ENCODE measurements at regions not wholly inside any gene's neighbourhood (a gene's known extent, or its start where the extent isn't known, plus 50 kb on each side); places are given as distances from the start of the nearest gene placed in this dataset.
"Not testable (repeated sequence)": the region's sequence is repeated elsewhere in the genome, so short reads cannot be mapped to it uniquely, and the experiment has no call there.

DNA sequence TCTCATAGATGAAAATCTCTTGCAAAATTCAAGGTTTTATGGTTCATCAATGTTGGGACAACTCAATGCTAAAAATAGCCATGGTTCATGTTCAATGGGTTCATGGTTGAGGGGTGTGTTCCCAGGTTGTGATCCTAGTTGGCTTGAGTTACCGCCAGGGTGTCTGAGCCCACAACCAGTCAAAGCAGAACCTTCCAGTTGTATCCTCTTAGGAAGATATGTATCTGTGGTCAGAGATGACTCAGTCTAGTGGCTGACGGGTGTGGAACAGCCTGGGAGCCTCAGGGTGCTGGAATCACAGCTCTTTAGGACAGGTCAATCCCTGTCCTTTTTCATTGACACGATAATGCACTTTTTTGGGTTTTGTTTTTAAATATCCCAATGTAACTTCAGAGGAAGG is 192.3 kb upstream of the NR3C2 start:
- DNase-seq: no peak

DNA sequence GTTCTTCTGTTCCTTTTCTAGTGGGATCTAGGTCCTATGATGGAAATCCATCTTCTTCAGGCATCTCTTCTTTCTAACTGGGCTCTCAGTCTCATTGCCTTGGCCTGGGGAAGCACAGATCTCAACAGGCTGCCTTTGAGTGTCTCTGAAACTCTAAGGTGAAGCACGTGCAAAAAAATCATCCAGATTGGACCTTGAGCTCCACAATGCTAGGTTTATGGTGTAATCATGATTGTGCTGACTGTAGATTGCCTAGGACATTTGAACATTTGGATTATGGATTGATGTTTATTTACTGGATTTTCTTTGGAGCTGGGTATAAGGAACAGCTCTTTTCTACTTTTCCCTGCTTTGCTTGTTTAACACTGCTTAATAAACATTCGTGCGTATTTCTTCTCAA is 191.5 kb upstream of the NR3C2 start:
- no peak for DNase-seq

DNA sequence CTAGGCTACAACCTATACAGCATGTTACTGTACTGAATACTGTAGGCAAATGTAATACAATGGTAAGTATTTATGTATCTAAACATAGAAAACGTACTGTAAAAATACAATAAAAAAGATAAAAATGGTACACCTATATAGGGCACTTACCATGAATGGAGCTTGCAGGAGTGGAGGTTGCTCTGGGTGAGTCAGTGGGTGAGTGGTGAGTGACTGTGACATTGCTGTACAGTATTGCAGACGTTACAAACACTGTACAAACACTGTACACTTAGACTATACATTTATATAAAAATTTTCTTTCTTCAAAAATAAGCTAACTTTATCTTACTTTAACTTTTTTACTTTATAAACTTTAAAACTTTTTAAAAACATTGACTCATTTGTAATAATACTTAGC is 190.3 kb upstream of the NR3C2 start:
- no peak for DNase-seq

DNA sequence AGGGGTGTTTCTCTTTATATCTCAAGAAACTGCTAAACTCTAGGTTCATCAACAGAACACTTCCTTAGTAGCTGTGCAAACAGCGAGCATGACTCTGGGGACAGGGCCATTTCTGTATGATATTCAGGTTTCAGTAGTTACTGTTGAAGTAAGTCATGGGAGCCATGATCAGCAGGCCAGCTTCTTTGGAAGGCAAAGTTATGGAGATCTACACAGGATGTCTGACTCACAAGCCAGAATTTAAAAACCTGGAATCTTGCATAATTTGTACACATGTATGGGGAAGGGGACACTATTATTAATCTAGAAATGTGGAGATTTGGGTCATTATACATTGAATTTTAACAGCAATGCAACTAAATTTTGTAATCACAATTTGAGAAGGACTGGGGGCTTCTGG is 187.8 kb upstream of the NR3C2 start:
- no peak for DNase-seq

DNA sequence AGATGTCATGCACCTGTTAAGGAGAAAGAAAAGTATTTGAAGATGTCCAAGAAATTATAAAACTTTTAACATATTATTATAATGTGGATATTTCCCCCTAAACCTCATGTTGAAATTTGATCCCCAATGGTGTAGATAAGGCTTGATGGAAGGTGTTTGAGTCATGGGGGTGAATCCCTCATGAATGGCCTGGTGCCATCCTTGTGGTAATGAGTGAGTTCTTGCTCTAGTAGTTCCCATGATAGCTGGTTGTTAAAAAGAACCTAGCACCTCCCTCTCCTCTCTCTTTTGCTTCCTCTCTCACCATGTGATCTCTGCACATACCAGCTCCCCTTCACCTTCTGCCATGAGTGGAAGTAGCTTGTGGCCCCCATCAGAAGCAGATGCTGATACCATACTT is 176.6 kb upstream of the NR3C2 start:
- no peak for DNase-seq

DNA sequence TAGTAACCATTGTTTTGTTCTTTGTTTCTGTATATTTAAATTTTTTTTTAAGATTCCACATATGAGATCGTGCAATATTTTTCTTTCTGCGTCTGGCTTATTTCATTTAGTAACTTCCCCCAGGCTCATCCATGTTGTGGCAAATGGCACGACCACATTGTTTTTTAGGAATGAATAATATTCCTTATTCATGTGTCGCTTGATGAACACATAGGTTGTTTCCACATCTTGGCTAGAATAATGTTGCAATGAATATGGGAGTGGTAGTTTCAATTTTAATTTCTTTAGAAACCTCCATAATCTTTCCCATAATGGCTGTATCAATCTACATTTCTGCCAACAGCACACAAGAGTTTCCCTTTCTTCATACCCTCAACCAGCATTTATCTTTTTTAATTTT is 166.8 kb upstream of the NR3C2 start:
- no peak for DNase-seq

DNA sequence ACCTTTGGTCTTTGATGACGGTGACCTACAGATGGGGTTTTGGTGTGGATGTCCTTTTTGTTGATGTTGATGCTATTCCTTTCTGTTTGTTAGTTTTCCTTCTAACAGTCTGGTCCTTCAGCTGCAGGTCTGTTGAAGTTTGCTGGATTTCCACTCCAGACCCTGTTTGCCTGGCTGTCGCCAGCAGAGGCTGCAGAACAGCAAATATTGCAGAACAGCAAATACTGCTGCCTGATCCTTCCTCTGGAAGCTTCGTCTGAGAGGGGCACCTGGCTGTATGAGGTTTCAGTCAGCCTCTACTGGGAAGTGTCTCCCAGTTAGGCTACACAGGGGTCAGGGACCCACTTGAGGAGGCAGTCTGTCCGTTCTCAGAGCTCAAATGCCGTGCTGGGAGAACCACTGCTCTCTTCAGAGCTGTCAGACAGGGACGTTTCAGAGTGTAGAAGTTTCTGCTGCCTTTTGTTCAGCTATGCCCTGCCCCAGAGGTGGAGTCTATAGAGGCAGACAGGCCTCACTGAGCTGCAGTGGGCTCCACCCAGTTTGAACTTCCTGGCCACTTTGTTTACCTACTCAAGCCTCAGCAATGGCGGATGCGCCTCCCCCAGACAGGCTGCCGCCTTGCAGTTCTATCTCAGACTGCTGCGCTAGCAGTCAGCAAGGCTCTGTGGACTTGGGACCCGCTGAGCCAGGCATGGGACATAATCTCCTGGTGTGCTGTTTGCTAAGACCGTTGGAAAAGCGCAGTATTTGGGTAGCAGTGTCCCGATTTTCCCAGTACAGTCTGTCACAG is 156.4 kb upstream of the NR3C2 start:
- DNase-seq: not testable (repeated sequence)

DNA sequence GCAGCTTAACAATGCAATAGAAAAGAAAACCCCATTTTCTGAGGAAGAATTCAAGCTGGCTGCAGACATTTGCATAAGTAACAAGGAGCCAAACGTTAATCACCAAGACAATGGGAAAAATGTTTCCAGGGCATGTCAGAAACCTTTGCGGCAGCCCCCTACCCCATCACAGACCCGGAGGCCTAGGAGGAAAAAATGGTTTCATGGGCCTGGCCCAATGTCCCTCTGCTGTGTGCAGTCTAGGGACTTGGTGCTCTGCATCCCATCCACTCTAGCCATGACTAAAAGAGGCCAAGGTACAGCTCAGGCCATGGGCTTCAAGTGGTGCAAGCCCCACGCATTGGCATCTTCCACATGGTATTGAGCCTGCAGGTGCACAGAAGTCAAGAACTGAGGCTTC is 147.0 kb upstream of the NR3C2 start:
- DNase-seq: no peak

DNA sequence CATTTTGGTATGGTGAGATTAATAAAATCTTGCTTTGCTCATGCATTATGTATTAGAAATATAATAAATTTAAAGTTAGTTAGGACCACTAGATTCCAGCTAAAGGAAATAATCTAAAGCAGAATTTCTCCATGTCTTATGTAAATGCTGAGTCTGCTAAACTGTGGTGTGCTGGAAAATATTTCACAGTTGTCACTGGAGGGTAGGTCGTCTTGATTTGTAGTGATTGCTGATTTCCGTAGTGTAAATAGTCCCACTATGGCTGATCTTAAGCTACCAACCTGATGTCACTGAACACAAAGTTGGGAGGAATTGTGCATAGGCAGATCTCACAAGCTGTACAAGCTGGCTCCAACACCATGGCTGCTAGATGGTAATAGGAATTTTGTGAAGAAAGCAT is 133.4 kb upstream of the NR3C2 start:
- no peak for DNase-seq

DNA sequence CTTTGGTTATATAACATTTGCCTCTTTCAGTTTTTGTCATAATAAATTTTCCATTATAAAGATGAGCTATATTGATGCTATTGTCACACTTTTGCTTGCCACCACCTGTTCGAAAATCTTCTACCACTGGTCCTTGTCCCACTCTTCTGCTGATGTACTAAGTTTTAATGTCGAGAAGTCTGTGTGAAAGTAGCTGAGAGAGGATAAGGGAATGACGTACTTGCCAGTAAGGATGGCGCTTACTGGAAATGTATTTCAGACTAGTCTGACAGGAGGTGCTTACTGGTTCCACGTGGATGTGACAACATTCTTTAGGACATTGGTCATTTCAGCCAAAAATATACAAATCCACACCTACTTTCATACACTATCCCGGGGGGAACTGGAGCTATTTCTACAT is 132.7 kb upstream of the NR3C2 start:
- no peak for DNase-seq

DNA sequence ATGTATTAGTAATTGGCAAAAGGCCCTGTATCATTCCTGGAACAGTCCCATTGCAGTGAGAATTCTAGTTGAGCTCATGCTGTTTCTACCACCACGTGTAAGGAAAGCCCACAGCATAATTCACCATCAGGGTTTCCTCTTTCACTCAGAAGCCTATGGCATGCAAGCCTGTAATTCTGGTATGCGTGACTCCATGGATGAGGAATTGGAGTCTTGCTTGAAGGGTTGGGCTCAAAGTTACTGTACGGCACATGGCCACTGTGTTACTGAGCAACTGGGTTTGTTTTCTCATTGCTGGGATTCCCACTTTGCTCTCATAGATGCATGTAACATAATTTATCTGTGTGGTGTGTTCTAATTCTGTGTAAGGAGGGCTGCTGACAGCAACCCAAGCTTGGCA is 132.3 kb upstream of the NR3C2 start:
- DNase-seq: no peak

DNA sequence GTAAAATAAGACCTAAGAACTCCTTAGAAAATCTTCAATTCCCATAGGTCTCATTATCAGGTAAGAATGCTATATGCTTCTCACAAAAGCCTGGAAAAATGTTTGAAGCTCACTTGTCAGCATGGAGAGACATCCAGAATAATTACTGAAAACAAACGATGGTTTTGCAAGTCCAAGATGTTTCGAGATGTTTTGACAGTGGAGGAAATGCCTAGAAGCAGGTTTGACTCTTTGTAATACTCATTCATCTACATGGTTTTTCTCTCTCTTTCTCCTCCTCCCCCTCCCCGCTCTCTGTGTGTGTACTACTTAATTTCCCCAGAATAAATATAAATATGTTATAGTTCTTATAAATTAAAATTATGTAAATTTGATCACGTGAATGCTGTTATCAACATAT is 131.9 kb upstream of the NR3C2 start:
- DNase-seq: no peak

DNA sequence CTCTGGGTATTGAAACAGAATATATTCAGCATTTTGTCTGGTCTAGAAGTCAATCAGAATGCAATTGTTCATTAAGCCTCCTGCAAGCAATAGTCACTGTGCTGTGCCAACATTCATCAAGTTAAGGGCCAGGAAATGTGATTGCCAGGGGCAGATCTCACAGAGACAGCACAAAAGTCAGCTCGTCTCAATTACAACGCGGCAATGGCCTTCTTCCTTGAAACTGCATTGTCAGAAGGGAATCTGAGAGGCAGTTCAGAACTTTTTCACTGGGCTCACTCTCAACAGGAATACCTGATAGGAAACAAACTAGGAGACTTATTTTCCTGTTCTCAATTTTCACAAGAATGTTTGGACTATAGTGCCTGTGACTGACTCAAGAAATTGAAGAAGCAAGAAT is 131.1 kb upstream of the NR3C2 start:
- no peak for DNase-seq

DNA sequence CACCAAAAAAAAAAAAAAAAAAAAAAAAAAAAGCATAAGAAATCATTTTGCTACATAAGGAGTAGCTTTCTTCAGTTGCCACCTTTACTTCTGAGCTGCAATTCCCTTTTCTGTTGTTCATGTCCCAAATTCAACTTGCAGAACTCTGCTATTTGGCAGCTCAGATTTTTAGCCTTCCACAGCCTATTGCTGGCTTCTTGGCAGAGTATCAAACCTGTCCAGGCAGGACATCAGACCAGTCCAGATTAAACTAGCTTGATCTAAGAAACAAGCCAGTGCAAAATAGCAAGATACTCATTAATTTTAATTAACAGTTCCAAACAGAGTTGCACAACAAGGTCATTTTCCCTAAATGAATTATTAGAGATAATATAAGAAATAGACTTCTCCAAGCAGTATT is 123.6 kb upstream of the NR3C2 start:
- no peak for DNase-seq

DNA sequence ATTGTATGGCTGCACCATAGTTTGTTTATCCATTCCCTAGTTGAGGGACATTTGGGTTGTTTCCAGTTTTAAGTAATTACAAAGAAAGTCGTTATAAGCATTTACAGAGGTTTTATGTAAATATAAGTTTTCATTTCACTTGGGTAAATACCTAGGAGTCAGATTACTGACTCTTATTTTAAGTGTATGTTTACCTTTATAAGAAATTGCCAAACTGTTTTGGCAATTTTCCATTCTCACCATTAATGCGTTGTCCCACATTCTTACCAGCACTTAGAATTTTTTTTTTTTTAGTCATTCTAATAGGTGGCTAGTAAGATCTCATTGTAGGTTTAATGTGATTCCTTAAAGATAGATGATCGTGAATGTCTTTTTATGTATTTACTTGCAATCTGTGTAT is 121.5 kb upstream of the NR3C2 start:
- DNase-seq: no peak

DNA sequence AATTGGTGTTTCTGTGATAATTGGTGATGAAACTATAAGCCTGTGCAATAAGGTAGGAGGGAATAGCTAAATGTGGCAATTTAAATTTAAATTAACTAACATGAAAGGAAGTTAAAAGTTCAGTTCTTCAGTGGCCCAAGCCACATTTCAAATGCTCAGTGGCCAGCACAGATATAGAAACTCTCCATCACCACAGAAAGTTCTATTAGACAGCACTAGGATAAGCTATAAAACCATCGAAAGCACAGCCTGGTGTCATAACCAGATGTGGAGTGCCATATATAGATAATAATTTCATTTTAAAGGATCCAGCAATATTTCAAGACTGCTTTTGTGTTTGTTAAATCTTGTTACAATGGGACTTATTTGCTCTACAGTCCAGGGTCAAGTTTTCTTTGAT is 119.3 kb upstream of the NR3C2 start:
- DNase-seq: no peak

DNA sequence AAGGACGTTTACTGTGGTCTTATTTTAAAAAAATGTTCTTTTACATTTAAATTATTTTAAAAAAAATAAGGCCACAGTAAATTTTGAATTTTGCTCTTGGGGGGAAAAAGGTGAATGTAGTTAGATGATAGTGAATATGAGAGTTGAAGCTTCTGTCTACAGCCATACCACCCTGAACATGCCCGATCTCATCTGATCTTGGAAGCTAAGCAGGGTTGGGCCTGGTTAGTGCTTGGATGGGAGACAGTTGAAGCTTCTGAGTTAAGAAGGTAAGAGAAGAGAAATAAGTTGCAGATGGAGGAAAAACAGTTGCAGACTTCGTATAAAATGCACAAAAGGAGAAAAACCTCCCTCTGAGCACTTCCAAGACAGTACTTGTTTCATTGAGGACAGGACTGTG is 115.6 kb upstream of the NR3C2 start:
- DNase-seq: no peak

DNA sequence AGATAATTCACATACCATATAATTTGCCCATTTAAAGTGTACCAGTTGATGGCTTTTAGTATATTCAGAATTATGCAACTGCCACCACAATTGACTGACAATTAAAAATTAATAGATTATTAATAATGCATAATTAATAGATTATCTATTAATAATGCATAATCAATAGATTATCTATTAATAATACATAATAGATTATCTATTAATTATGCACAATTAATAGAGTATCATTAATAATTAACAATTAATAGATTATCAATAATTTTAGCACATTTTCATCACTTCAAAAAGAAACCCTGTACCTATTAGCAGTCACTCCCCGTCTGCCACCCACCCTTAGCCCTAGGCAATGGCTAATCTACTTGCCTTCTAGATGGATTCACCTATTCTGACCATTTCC is 108.6 kb upstream of the NR3C2 start:
- no peak for DNase-seq

DNA sequence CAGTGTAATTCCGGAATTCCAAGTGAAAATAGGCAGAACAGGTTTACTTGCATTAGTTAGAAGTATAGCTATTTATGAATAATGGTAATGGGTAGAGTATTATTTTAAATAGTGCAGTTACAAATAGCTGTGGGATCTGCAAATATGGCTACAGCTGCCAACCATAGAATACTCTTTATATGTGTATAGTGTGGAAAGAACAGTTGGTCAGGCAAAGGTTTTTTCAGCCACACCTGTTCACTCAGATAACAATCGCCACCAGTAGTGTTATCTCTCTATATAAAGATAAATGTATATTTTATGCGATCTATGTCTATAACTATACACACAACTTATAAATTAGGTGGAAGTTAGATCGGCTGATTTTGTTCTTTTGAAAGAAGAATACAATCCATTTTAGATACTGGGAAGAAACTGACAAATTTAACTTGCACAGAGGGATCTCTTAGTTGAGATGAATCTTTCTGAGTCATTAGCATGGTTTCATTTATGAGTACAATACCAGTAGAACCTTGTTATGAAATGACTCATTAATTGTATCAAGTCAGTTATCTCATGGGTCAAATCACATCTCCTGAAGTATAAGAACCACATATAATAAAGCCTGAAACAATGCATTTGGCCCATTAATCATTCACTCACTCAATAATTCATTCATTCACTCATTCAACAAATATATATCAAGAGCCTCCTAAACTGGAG is 100.9 kb upstream of the NR3C2 start:
- no peak for DNase-seq

DNA sequence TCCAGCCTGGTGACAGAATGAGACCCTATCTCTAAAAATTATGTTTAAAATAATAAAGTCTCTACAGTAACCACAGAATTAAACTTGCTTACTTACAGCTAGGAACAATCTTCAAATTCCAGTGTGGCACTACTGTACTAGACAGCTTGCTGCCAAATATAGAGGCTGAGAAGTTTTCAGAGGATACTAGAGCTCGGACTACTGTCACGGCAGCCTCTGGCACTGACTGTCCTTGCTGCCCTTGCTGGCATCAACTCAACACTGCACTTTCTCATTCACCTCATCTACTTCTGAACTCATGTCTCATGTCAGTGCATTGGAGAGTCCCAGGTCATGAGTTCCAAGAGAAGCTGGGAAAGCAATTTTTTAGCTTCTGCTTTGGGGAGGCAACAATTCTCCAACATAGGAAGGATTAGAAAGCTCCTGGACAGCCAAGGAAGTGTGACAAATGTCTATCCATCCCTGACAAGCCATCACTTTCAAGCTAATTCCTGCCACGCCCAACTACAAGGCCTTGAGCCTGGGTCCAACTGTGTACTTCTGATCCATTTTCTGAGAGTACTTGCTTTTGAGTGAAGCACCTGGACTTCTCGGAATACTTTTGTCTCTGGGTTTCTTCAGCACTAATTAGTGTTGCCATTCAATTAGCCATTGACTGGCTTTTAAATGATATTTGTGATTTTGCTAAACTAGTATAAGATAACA is 98.6 kb upstream of the NR3C2 start:
- no peak for DNase-seq

DNA sequence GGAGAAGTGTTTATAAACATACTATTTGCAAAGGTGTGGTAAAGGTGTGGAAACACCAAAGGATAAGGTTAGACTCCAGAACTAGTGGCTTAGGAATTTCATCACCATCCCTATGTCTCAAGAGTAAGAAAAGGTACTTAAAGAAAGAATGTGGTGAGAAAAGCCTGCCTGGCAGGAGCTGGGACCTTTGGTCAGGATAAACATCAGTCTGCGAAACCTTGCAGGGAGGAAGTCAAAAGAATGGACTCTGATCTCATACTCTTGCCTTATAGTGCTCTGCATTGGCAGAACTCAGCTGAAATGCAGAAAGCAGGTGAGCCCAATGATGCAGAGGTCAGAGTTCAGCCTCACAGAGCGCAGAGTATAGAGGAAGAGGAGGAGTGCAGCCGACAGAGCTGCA is 97.2 kb upstream of the NR3C2 start:
- no peak for DNase-seq

DNA sequence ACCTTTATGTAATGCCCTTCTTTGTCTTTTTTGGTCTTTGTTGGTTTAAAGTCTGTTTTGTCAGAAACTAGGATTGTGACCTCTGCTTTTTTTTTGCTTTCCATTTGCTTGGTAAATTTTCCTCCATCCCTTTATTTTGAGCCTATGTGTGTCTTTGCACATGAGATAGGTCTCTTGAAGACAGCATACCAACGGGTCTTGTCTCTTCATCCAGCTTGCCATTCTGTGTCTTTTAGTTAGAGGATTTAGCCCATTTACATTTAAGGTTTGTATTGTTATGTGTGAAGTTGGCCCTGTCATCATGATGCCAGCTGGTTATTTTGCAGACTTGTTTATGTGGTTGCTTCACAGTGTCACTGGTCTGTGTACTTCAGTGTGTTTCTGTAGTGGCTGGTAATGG is 91.6 kb upstream of the NR3C2 start:
- not testable (repeated sequence) for DNase-seq

DNA sequence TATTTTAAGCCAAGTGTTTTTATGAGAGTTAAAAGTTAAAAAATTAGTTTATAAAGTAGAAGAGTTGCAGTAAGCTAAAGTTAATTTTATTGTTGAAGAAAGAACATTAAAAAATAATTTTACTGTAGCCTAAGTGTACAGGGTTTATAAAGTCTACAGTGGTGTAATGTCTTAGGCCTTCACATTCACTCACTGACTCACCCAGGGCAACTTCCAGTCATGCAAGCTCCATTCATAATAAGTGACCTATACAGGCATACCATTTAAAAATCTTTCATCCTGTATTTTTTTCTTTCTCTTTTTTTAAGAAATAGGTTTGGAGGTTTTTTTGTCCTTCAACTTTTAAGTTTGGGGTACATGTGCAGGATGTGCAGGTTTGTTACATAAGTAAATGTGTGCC is 87.9 kb upstream of the NR3C2 start:
- DNase-seq: no peak

DNA sequence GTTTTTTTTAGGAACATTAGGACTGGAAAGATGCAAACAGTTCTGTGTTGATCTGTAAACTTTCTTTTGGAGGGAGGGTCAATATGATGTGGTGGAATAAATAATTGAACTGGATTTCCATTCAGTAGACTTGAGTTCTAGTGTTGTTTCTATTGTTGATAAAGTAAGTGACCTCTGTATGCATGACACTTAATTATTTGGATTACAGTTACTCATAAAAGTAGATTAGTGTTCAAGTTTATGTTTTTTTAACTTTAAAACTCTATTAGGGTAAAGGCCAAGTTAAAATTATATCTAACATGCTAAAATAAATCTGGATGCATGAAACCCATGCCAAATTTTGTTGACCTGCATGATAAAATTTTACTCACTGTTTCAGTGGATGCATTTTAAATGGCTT is 85.4 kb upstream of the NR3C2 start:
- DNase-seq: no peak

Data from NCI-H2171 treated with DMSO at 0.1 percent for 48 hours (cell line).